HepG2 (cell line): ENCODE measurements at regions not wholly inside any gene's neighbourhood (a gene's known extent, or its start where the extent isn't known, plus 50 kb on each side); places are given as distances from the start of the nearest gene placed in this dataset.
"Not testable (repeated sequence)": the region's sequence is repeated elsewhere in the genome, so short reads cannot be mapped to it uniquely, and the experiment has no call there.

ENCODE experiments used
- ATAC-seq: fragments of 200-7000 bp; cut with Tn5 transposase; 3 replicates; pipeline ENCODE4 v1.9.1; 2020; ENCODE audit warnings: mild to moderate bottlenecking, moderate library complexity
- BruUV-seq: library from RNA; stranded (reverse); fragments of 400-500 nt; replicated peaks from 2 replicates; lab custom pipeline; 2021; lab: Mats Ljungman, UMichigan
- CTCF ChIA-PET: fragments of 300-600 bp; formaldehyde crosslinking; extraction: SDS; loops from one replicate; lab custom pipeline; 2021; ENCODE audit warnings: low total read pairs, inconsistent platforms, low intra/inter-chr PET ratio; lab: Yijun Ruan, JAX
- POLR2A ChIA-PET: fragments of 350-600 bp; sonication (Branson Sonifier 250); formaldehyde crosslinking; loops from one replicate; lab custom pipeline; 2020; ENCODE audit warnings: antibody characterized with exemption, inconsistent platforms; lab: Yijun Ruan, JAX
- DNase-seq: peaks from one replicate; pipeline ENCODE4 v3.0.0-alpha.2; 2015; ENCODE audit warnings: low spot score
- FAIRE-seq: peaks from 3 replicates; lab custom pipeline; 2011; peaks lifted over from hg19 to GRCh38; lab: Jason Lieb, UNC
- H2AFZ ChIP-seq: one replicate; pipeline ENCODE4 v1.6.1; 2011; ENCODE audit warnings: low read length, inconsistent platforms
- H3K27ac ChIP-seq: fragments of 300-600 bp; 3 replicates; pipeline ENCODE4 v1.8.0; 2011; ENCODE audit warnings: mixed run types, mild to moderate bottlenecking, mixed read lengths, low read length, inconsistent platforms; ENCODE audit not compliant: insufficient read depth; ENCODE audit errors: extremely low read length
- H3K27me3 ChIP-seq, 2 experiments: fragments of 200-600 bp in 1 of 2; 2 replicates in 1 of 2; 3 replicates in 1 of 2; pipeline versions ENCODE4 v1.6.0 to v1.8.0; 2011; ENCODE audit warnings: low read length in 2 of 2, mild to moderate bottlenecking in 2 of 2, moderate library complexity in 2 of 2, inconsistent platforms in 1 of 2; ENCODE audit not compliant: insufficient read depth in 2 of 2, control insufficient read depth in 1 of 2
- H3K36me3 ChIP-seq, 2 experiments: fragments of 200-600 bp in 1 of 2; replicated peaks in 1 of 2; 2 replicates in 1 of 2; 3 replicates in 1 of 2; pipeline versions ENCODE4 v1.5.1 to v1.8.0; 2011; ENCODE audit warnings: low read length in 2 of 2, inconsistent platforms in 1 of 2; ENCODE audit not compliant: insufficient read depth in 2 of 2, control insufficient read depth in 1 of 2
- H3K4me1 ChIP-seq: 2 replicates; pipeline ENCODE4 v1.5.1; 2012; ENCODE audit warnings: low read length, inconsistent platforms; ENCODE audit not compliant: insufficient read depth
- H3K4me2 ChIP-seq: 2 replicates; pipeline ENCODE4 v1.6.0; 2011; ENCODE audit warnings: low read depth, low read length, inconsistent platforms
- H3K4me3 ChIP-seq, 3 experiments: fragments of 200-600 bp in 1 of 3; sonication (generic), shearing (Covaris generic) in 1 of 3; replicated peaks in 1 of 3; 2 replicates each; pipeline ENCODE4 v1.5.1; 2011 to 2016; ENCODE audit warnings: low read length in 3 of 3, inconsistent platforms in 2 of 3, low read depth in 2 of 3, mild to moderate bottlenecking in 2 of 3, control low read depth in 1 of 3, mixed read lengths in 1 of 3; ENCODE audit not compliant: insufficient read depth in 1 of 3
- H3K79me2 ChIP-seq: one replicate; pipeline ENCODE4 v1.6.1; 2011; ENCODE audit warnings: low read length, inconsistent platforms; ENCODE audit not compliant: insufficient read depth
- H3K9ac ChIP-seq: 2 replicates; pipeline ENCODE4 v1.6.0; 2011; ENCODE audit warnings: mild to moderate bottlenecking, low read depth, low read length, inconsistent platforms; ENCODE audit not compliant: insufficient read depth
- H3K9me3 ChIP-seq: 2 replicates; pipeline ENCODE4 v1.5.1; 2012; ENCODE audit warnings: mild to moderate bottlenecking, low read length
- H4K20me1 ChIP-seq: 2 replicates; pipeline ENCODE4 v1.6.0; 2011; ENCODE audit warnings: inconsistent platforms, mild to moderate bottlenecking, low read length, moderate library complexity; ENCODE audit not compliant: insufficient read depth
- CTCF ChIP-seq: sonication (generic); formaldehyde crosslinking; IDR thresholded peaks from 2 replicates; pipeline ENCODE4 v1.5.0; 2020; ENCODE audit warnings: mild to moderate bottlenecking, missing genetic modification reagents, moderate library complexity
- STAG1 ChIP-seq: sonication (generic); formaldehyde crosslinking; IDR thresholded peaks from 2 replicates; pipeline ENCODE4 v1.4.0; 2020; ENCODE audit warnings: missing genetic modification reagents
- WGBS: methylation state at CpG from one replicate; pipeline ENCODE4 v1.1.6; 2017; ENCODE audit warnings: low lambda C conversion rate; 5-methylcytosine and 5-hydroxymethylcytosine counted together
- in situ Hi-C: cut with HindIII; loops from 2 replicates; pipeline ENCODE4 v1.10.0; 2017; ENCODE audit warnings: low pct_unique_long_range_greater_than_20kb; ENCODE audit not compliant: extremely low pct_ligation_motif_present
- intact Hi-C: fragments of 100-400 bp; cut with micrococcal nuclease; formaldehyde crosslinking; loops from one replicate; pipeline ENCODE4 v1.10.0; 2022; ENCODE audit not compliant: unreplicated experiment

DNA sequence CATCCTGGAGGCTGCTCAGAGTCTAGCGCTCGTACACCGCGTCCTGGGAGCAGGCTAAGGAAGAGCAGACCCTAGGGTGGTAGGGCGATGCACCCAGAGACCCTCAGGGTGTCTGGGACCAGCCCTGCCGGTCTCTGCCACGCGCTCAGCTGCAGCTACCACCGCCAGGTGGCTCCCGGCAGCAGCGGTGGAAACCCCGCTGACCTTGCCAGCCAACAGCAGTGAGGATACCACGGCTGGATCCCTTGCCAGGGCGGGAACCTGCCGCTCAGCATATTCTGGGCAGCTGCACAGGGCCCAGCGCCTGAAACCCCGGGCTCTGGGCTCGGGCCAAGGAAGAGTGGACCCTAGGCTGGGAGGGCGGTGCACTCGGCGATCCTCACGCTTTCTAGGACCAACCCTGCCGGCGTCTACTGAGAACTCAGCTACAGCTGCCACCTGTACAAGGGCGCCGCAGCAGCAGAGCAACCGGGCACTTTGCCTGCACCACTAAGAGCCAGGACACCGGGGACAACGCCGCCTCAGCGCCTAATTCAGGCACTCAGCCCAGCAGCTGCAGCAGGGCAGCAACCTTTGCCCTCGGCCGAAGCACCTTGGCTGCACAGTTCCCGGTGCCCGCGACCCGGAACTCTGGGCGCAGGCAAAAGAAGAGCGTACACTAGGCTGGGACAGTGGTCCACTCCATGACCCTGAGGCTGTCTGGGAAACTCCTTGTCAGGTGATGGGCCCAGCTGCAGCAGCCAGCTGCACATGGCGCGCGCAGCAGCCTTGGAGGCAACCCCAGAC lies 80.8 kb downstream of the POTEB2 start:
- in situ Hi-C loops, H3K4me3 ChIP-seq, H3K27ac ChIP-seq, CTCF ChIA-PET, BruUV-seq, H3K4me1 ChIP-seq, POLR2A ChIA-PET, DNase-seq, H3K27me3 ChIP-seq, intact Hi-C loops, FAIRE-seq, H3K79me2 ChIP-seq, H2AFZ ChIP-seq, H3K9me3 ChIP-seq, H3K36me3 ChIP-seq, ATAC-seq, H3K4me2 ChIP-seq, H3K9ac ChIP-seq, H4K20me1 ChIP-seq: not testable (repeated sequence)
- no CpG with 5 or more reads among the region's 42 CpGs for WGBS
- peak; percentile 27; the same call in 1 of the 2 replicates for TF ChIP-seq CTCF (CRISPR knock-in tag)

GRCh38 chr15:20783598-20784184 lies 82.4 kb downstream of the POTEB2 start:
- WGBS = 0% methylated on average over 8 of the region's 36 CpGs
- POLR2A ChIA-PET = not testable (repeated sequence)

DNA sequence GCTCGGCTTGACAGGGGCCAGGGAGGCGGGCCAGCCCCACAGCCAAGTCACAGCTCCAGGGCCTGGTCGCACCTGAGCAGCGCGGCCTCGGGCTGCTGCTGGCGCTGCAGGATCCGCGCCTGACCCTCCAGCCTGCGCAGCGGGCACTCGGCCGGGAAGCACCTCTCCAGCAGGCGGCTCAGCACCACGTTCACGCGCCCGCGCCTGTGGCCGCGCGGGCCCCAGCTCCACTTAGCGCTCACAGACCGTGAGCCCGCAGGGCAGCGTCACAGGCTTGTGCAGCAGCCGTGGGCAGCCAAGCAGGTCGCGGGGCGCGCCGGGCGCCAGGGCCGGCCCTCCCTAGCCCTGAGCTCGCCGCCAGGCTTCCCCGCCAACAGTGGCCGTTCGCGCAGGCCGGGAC lies 90.7 kb downstream of the POTEB2 start:
- H3K4me2 ChIP-seq, H4K20me1 ChIP-seq, POLR2A ChIA-PET, H3K4me1 ChIP-seq, intact Hi-C loops, CTCF ChIA-PET, in situ Hi-C loops, H3K27me3 ChIP-seq, H3K4me3 ChIP-seq, H3K36me3 ChIP-seq, DNase-seq, H3K27ac ChIP-seq, H3K9ac ChIP-seq, BruUV-seq, H3K9me3 ChIP-seq, H3K79me2 ChIP-seq, H2AFZ ChIP-seq, FAIRE-seq: not testable (repeated sequence)
- peak; percentile 65 for ATAC-seq
- no CpG with 5 or more reads among the region's 41 CpGs for WGBS

More at GRCh38 chr15:20783598-20784184, 82.4 kb downstream of the POTEB2 start:
- H3K9ac ChIP-seq, H3K4me2 ChIP-seq, FAIRE-seq, H4K20me1 ChIP-seq, H3K9me3 ChIP-seq, H3K79me2 ChIP-seq, H3K36me3 ChIP-seq, in situ Hi-C loops, H3K4me3 ChIP-seq, H3K27me3 ChIP-seq, intact Hi-C loops, DNase-seq, CTCF ChIA-PET, BruUV-seq, H3K4me1 ChIP-seq, H2AFZ ChIP-seq, H3K27ac ChIP-seq: not testable (repeated sequence)
- peak; percentile 23; the same call in 1 of the 2 replicates for TF ChIP-seq STAG1 (CRISPR knock-in tag)
- ATAC-seq = peak; percentile 56
